OCI-LY3 (cell line): ENCODE measurements at regions not wholly inside any gene's neighbourhood (a gene's known extent, or its start where the extent isn't known, plus 50 kb on each side); places are given as distances from the start of the nearest gene placed in this dataset.

Experiments
- EZH2phosphoT487 ChIP-seq: fragments of 200-600 bp; shearing (Covaris generic); IDR thresholded peaks from 2 replicates; pipeline ENCODE4 v1.6.1; 2018; ENCODE audit warnings: antibody characterized with exemption, mixed run types, low read depth
- TF ChIP-seq, protein P1 (sequence below): fragments of 200-600, 300-600 bp; sonication (generic); IDR thresholded peaks from 2 replicates; pipeline ENCODE4 v1.5.1; 2014; ENCODE audit warnings: antibody characterized with exemption, low read length, low read depth

DNA sequence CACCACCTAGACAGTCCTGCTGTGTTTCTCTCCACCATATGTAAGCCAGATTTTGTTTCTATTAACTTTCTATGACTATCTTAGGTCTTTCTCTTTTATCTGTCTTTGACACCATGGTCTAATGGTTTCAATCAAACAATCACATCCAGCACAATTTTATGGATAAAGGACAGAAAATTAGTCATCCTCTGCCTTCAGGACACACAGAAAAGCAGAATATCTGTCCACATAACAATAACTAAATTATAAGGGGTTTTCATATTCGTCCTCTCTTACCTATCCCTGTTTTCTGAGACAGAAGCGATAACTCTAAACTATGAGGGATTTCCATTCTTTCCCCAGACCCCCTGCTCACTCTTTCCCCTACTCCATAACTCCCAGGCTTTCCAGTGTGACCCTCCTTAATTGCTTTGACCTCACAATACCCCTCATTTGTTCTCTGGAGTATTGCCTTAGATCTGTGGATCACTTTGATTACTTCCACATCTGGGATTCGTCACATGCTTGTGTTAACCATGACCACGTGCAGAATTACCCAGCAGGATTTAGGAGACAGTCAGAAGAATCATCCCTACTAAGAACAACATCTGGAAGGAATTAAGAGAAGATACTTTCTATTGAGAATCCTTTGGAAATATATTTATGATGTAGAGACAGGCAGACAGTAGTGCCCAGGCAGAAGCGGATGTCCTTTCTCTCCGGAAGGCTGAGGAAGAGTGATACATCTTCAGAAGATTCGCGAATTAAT is 108.2 kb upstream of the GREM2 start:
- no peak for TF ChIP-seq EZH2phosphoT487
- TF ChIP-seq, protein P1, sequence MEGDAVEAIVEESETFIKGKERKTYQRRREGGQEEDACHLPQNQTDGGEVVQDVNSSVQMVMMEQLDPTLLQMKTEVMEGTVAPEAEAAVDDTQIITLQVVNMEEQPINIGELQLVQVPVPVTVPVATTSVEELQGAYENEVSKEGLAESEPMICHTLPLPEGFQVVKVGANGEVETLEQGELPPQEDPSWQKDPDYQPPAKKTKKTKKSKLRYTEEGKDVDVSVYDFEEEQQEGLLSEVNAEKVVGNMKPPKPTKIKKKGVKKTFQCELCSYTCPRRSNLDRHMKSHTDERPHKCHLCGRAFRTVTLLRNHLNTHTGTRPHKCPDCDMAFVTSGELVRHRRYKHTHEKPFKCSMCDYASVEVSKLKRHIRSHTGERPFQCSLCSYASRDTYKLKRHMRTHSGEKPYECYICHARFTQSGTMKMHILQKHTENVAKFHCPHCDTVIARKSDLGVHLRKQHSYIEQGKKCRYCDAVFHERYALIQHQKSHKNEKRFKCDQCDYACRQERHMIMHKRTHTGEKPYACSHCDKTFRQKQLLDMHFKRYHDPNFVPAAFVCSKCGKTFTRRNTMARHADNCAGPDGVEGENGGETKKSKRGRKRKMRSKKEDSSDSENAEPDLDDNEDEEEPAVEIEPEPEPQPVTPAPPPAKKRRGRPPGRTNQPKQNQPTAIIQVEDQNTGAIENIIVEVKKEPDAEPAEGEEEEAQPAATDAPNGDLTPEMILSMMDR = no peak
